ENCODE measurements at regions not wholly inside any gene's neighbourhood (a gene's known extent, or its start where the extent isn't known, plus 50 kb on each side); places are given as distances from the start of the nearest gene placed in this dataset.

- TF ChIP-seq POLR2A (IDR thresholded peaks at IDR 0.05): no peak
- TF ChIP-seq CTCF (IDR thresholded peaks at IDR 0.05): no peak
Observed at GRCh38 chr14:48526307-48526706, 850.9 kb upstream of the MDGA2 start.

Data from uterus (tissue), 2 donors.